HL-60 (cell line): ENCODE measurements at regions not wholly inside any gene's neighbourhood (a gene's known extent, or its start where the extent isn't known, plus 50 kb on each side); places are given as distances from the start of the nearest gene placed in this dataset.
A peak's percentile ranks its signal among the peaks of the same experiment; 100 is the strongest.

ENCODE experiments used
- DNase-seq, 2 experiments: peaks; one replicate each; pipeline ENCODE4 v3.0.0-alpha.2; 2010 to 2020; ENCODE audit warnings: low read depth in 1 of 2, low spot score in 1 of 2
- H3K27ac ChIP-seq: fragments of 250-450 bp; sonication (Bioruptor Pico); replicated peaks from 2 replicates; pipeline ENCODE4 v1.5.1; 2020; ENCODE audit warnings: mild to moderate bottlenecking, moderate library complexity
- H3K27me3 ChIP-seq: fragments of 250-450 bp; sonication (Bioruptor Pico); 2 replicates; pipeline ENCODE4 v1.5.1; 2021; ENCODE audit warnings: mild to moderate bottlenecking, moderate library complexity; ENCODE audit not compliant: insufficient read depth, poor library complexity, severe bottlenecking
- H3K4me3 ChIP-seq: replicated peaks from 2 replicates; pipeline ENCODE4 v1.5.1; 2011; ENCODE audit warnings: mild to moderate bottlenecking, control low read depth, low read length; ENCODE audit not compliant: insufficient read depth
- GABPA ChIP-seq: IDR thresholded peaks from 2 replicates; pipeline ENCODE4 v1.6.1; 2012; ENCODE audit warnings: low read depth
- POLR2AphosphoS5 ChIP-seq: IDR thresholded peaks from 2 replicates; pipeline ENCODE4 v1.6.1; 2012; ENCODE audit warnings: low read depth
- SPI1 ChIP-seq: IDR thresholded peaks from 2 replicates; pipeline ENCODE4 v1.6.1; 2012; ENCODE audit warnings: low read depth, mild to moderate bottlenecking, borderline replicate concordance
- TF ChIP-seq, protein P1 (sequence below): IDR thresholded peaks from one replicate; pipeline ENCODE4 v1.5.1; 2011; ENCODE audit warnings: low read length, control low read depth, inconsistent platforms; ENCODE audit not compliant: insufficient read depth
- TF ChIP-seq, protein P2 (sequence below): IDR thresholded peaks from 2 replicates; pipeline ENCODE4 v1.6.1; 2012; ENCODE audit warnings: low read depth; ENCODE audit not compliant: insufficient replicate concordance

DNA sequence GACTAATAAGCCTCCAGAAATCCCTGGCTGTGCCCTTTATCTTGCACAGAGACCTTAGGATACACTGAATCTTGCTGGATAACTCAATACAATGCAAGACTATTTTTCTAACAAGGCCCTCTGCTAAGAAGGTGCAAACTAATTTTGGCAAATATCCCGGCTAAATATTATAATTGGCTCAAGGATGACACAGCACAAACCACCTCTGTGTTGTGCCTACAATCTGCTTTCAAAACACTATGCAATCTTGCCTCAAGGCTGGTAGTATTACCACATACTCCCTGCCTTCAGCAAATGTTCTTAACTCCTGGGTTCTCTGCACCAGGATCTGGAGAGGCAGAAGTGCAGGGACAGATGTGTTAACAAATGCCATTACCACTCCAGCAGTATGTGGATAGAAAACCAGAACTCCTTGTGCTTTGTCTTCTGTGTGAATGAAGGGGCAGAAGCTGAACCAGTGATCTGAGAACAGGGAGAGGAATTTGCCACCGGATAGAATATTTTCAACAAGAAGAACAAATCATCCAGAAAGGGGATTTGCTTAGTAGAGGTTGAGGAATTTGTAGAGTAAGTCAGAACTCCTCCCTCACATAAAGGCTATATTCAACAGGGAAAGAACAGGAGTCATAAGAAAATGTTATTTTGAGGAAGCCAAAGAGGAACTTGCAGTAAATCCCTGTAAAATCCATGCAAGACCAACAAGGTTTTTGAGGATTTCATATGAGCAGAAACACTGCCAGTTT lies 74.1 kb upstream of the SLC4A11 start:
- 0 out of 2 replicates have a peak, but pooled peaks have one; percentile 21 for TF ChIP-seq SPI1
- TF ChIP-seq, protein P1, sequence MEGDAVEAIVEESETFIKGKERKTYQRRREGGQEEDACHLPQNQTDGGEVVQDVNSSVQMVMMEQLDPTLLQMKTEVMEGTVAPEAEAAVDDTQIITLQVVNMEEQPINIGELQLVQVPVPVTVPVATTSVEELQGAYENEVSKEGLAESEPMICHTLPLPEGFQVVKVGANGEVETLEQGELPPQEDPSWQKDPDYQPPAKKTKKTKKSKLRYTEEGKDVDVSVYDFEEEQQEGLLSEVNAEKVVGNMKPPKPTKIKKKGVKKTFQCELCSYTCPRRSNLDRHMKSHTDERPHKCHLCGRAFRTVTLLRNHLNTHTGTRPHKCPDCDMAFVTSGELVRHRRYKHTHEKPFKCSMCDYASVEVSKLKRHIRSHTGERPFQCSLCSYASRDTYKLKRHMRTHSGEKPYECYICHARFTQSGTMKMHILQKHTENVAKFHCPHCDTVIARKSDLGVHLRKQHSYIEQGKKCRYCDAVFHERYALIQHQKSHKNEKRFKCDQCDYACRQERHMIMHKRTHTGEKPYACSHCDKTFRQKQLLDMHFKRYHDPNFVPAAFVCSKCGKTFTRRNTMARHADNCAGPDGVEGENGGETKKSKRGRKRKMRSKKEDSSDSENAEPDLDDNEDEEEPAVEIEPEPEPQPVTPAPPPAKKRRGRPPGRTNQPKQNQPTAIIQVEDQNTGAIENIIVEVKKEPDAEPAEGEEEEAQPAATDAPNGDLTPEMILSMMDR, result no peak
- TF ChIP-seq, protein P2, sequence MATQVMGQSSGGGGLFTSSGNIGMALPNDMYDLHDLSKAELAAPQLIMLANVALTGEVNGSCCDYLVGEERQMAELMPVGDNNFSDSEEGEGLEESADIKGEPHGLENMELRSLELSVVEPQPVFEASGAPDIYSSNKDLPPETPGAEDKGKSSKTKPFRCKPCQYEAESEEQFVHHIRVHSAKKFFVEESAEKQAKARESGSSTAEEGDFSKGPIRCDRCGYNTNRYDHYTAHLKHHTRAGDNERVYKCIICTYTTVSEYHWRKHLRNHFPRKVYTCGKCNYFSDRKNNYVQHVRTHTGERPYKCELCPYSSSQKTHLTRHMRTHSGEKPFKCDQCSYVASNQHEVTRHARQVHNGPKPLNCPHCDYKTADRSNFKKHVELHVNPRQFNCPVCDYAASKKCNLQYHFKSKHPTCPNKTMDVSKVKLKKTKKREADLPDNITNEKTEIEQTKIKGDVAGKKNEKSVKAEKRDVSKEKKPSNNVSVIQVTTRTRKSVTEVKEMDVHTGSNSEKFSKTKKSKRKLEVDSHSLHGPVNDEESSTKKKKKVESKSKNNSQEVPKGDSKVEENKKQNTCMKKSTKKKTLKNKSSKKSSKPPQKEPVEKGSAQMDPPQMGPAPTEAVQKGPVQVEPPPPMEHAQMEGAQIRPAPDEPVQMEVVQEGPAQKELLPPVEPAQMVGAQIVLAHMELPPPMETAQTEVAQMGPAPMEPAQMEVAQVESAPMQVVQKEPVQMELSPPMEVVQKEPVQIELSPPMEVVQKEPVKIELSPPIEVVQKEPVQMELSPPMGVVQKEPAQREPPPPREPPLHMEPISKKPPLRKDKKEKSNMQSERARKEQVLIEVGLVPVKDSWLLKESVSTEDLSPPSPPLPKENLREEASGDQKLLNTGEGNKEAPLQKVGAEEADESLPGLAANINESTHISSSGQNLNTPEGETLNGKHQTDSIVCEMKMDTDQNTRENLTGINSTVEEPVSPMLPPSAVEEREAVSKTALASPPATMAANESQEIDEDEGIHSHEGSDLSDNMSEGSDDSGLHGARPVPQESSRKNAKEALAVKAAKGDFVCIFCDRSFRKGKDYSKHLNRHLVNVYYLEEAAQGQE, result no peak
- TF ChIP-seq POLR2AphosphoS5, result peak; percentile 50; the same call in 1 of the 2 replicates
- DNase-seq, result peak; percentile 80 to 89
- Histone ChIP-seq H3K27ac (peak overlapping the region; percentile 74), H3K4me3 (no peak overlapping the region), H3K27me3 (no peaks in the 10 kb centered on the region)

DNA sequence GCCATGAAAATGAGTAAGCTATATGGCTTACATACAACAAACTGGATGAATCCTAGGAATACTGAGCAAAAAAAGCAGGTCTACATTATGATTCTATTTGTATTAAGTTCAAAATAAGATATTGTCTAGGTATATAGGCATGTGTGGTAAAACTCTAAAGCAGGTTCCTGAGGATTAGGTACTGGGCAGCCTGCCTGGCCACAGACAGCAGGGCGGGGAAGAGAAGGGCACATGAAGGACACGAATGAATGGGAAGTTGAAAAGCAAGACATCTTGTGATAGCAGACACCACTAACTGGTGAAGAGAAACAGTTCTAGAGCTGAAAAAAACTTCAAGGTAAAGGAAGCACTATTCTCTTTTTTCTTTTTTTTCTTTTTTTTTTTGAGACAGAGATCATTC lies 72.6 kb upstream of the SLC4A11 start:
- TF ChIP-seq, protein P2, result no peak
- TF ChIP-seq GABPA (no peak), POLR2AphosphoS5 (no peak), SPI1 (no peak)
- TF ChIP-seq, protein P1, result no peak
- Histone ChIP-seq H3K27ac (no peak overlapping the region), H3K4me3 (no peak overlapping the region), H3K27me3 (no peaks in the 10 kb centered on the region)
- DNase-seq, result peak; percentile 12 to 14

DNA sequence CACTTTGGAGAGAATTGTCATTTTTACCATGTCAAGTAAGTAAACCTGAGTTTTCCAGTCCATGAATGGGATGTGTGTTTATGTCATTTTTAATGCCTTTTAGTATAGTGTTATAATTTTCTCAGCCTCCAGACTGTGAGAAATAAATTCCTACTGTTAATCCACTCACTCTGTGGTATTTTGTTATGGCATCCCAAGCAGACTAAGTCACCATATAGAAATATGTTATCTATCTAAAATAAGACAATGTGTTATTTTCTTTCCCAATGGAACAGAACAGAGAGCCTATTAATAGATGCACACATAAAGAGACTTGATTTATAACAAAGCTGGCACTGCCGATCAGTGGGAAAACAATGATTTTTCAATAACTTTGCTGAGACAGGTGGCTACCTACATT lies 70.2 kb upstream of the SLC4A11 start:
- no peak overlapping the region for H3K27ac ChIP-seq
- H3K4me3 ChIP-seq, result no peak overlapping the region
- no peak for TF ChIP-seq POLR2AphosphoS5
- TF ChIP-seq, protein P1, result no peak
- no peak for DNase-seq
- H3K27me3 ChIP-seq, result no peaks in the 10 kb centered on the region

DNA sequence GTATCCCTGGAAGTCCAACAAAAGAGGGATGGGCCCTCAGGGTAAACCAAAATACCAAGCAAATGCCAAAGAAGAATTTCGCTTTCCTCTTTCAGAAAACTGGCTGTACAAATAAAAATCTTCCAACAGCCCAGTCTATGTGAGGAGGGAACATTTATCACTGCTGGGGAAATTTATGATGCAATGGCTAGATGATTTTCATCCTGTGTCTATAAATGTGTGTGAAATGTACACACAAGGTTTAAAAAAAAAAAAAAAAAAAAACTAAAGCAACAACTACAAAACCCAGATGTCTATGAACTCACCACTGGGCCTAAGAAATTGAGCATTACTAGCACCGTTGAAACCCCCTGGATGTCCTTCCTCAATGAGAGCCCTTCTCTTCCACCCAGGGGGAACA lies 68.7 kb upstream of the SLC4A11 start:
- DNase-seq, result no peak
- Histone ChIP-seq H3K27me3 (no peaks in the 10 kb centered on the region), H3K27ac (no peak overlapping the region), H3K4me3 (no peak overlapping the region)
- TF ChIP-seq GABPA (no peak), SPI1 (no peak), POLR2AphosphoS5 (no peak)
- TF ChIP-seq, protein P2, result no peak
- TF ChIP-seq, protein P1, result no peak
